CD4-positive, alpha-beta T cell treated with Interleukin-17A for 4 hours (primary cell): ENCODE measurements at regions not wholly inside any gene's neighbourhood (a gene's known extent, or its start where the extent isn't known, plus 50 kb on each side); places are given as distances from the start of the nearest gene placed in this dataset.
"Not testable (repeated sequence)": the region's sequence is repeated elsewhere in the genome, so short reads cannot be mapped to it uniquely, and the experiment has no call there.

Experiments used
- DNase-seq: peaks from one replicate; pipeline ENCODE4 v3.0.0-alpha.2; 2020; ENCODE audit warnings: mixed read lengths

DNA sequence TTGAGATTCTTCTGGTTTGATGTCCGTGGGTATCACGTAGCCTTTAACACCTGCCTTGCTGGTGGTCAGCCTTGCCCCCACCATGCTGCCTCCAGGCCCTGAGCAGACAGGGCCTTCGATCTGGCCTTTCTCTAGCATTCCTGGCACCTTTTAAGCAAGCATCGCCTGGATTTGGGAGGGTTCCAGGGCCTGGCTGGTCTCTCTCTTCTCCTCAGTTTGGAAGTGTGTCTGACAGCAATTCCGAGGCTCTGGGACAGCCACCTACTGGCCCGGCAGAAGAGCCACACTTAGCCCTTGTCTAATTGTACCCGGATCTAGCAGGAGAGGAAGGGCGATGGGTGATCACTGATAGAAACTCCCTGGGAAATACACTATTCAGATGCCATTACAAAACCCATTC lies 441.3 kb upstream of the MKI67 start:
- no peak for DNase-seq

DNA sequence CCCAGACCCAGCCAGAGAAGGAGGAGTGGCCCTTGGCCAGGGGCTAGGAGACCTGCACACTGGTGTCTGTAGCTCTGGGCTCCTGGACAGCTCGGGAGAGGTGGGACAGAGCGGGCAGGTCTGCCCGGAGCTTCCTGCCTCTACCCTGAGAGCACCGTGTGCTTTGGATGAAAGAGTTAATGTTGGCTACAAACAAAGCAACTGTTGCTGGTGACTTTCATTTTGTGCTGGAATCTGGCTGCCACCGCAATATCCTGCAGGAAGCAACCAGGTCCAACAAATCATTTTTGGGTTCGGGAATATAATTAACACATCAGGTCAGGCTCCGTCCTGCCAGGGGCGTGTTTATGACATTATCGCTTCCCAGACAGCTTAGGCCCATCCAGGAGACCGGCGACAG lies 441.8 kb upstream of the MKI67 start:
- DNase-seq, result no peak

DNA sequence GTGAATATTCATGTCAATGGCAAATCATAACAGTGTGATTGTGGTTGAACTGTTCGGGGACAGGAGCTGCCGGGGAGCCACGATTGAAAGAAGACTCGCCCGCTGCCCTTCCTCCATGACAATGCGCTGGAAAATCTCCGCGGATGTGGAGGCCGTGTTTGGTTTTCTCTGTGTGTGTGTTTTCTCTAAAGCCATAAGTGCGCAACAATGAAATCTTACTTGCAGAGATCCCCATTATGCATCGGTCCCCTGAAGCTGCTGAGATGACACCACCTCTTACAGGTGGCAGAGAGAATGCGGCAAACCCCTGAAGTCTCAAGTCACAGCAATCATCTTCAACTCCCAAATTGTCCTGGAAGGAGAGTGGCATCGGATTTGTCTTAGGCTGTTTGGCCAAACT lies 442.3 kb upstream of the MKI67 start:
- DNase-seq, result no peak

DNA sequence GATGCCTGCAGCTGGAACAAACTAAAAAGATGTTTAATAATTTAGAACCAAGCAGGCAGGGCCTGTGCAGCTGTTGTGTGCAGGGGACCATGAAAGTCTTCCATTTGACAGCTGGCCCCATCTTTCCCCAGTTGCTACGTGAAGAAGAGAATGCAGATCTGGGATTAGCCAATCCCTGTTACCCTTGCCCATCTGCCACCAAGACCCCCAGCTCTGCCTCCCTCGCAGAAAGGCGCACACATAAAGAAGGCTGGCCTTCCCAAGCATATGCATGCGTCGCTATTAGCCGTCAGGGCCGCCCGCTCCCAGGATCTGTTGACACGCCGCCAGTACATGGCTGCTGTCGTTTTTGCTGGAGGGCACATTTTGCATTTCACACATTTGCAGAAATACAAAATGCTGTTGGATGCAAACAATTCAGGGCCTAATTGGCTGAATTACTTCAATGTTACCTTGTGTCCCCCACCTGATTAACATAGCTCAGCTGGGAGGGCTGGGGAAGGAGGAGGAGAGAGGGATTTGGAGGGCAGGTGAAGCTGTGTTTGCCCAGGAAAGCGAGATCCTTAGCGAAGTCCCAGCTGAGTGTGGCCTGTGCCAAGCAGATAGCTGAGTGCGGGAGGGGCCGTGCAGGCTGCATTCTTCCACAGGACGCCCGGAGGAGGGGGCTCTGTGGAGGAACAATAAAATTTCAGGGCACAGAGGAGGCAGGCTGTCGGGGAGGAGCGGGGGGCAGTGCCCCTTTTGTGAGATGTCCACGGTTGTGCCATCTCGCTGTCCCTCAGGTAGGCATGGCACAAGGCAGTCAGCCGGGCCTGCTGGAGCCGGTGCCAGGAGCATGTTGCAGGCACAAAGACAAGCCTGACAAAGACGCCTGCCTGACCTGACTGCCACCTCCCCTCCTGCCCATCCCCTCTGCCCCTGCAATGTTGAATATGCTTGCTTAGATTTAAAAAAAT lies 443.0 kb upstream of the MKI67 start:
- DNase-seq, result no peak

DNA sequence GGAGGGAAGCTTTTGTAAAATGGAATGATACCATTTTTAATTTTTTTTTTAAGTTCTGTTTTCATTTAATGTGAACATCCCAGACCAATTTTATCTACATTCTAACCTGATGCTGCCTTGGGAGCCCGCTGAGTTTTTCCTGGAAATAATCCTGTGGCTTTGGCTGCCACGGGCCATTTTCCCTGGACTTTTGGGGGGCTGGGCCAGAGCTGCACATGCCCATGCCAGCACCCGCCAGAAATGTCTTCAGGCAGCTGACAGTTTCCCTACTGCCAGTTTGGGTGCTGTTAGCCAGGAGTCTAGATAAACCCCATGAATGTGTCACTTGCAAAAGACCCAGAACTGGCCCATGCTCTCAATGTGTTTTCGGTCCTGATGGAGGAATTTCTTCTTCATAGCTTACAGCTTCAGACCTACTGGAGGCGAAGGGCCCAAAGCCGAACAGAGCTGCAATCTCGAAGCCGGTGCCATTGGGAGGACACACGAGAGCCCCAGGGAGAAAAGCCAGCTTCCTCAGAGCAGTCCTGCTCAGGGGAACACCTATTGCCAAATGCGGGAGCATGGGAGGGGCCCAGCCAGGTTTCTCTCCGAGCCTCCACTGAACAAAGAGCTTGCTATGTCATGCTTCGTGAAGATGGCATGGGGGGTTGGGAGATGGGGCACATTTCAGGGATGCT lies 444.2 kb upstream of the MKI67 start:
- DNase-seq, result no peak

DNA sequence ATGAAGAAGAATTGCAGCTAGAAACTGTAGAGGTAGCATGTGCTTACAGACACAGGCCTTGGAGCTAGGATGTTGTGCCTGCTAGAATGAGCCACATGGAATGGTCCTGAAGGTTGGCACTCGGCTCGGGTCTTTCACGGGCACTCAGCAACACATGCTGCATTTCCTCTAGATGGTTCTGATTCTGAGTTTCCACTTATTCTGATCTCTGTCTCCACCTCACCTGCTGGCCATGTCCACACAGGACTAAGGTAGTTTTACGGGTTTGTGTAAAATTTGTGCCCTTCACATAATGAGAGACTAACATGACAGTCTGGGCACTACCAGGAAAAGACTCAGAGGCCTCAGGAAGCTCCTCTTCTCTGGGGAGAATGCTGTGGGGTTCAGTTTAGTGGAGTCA lies 444.8 kb upstream of the MKI67 start:
- no peak for DNase-seq

DNA sequence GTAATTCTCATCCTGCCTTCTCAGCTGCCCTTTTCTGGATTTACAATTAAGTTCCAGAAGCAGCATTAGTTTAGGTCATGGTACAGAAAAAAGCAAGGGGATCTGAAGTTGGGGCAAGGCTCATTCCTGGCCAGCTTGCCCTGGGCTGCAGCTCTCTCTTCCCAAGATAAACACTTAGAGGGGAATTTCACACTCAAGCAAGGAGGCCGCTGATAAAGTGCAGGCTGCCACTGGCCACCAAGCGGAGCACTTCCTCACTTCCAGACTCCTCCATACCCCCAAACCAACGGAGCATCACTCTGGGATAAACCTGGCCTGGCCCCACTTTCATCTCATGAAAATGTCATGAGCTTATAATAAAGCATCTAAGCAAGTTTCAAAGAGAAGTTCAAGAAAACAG lies 445.5 kb upstream of the MKI67 start:
- no peak for DNase-seq

DNA sequence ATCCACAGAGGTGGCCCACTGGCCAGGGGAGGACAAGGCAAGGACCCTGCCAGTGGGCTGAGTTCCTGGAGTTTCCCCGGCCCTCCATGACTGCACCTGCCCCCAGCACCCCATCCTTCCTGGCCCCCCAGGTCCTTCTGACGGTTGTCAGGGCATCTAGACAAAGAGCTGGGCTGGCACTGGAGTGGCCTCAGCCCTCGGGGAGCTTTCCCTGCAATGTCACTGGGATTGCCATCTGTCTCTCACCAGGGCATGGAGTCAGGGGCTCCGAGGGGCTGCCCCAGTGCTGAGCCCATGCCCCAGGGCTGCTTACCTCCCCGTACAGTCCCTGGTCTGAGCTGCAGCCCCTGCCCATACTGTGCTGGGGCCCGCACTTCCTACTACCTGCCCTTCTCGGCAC lies 446.5 kb upstream of the MKI67 start:
- no peak for DNase-seq

DNA sequence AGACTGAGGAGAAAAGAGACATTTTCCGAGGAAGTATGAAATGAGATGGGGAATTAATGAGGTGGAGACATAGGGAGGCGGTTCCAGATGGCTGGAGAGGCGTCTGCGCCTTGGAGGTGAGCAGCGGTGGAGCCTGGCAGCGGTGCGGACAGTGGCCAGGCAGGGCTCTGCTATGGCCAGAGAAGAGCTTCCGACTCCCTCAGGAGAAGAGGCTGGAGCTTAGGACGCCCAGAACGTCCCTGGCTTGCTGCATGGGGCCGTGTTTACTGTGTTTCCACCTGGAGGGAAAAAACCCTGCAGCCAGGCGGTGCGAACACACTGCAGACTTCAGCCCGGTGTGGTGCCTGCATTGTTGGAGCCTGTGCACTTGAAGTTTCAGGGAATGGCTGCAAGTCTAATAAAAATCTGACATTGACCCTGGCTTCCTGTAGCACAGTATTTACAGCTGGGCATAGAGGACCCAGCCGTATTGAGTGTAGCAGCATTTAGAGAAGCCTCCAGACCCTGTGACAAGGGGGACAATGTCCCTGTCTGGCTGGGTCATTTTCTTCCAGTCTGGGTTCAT lies 447.1 kb upstream of the MKI67 start:
- no peak for DNase-seq

DNA sequence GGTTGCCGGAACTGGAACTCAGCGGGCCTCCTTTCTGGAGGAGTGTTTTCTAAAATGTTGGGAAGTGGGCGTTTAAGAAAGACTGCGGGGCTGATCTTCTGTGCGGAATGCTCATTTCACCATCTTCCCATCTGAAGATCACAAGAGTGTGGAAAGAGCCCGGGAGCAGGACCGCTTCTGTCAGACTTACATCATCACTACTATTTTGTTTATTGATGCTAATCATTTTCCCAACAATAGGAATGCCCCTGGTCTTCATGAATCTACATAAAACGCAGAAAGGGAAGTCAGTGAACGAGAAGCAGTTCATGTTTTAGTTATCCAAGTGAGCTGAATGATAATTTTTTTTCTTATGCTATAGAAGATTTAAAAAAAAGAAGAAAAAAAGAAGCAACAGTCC lies 447.8 kb upstream of the MKI67 start:
- no peak for DNase-seq

DNA sequence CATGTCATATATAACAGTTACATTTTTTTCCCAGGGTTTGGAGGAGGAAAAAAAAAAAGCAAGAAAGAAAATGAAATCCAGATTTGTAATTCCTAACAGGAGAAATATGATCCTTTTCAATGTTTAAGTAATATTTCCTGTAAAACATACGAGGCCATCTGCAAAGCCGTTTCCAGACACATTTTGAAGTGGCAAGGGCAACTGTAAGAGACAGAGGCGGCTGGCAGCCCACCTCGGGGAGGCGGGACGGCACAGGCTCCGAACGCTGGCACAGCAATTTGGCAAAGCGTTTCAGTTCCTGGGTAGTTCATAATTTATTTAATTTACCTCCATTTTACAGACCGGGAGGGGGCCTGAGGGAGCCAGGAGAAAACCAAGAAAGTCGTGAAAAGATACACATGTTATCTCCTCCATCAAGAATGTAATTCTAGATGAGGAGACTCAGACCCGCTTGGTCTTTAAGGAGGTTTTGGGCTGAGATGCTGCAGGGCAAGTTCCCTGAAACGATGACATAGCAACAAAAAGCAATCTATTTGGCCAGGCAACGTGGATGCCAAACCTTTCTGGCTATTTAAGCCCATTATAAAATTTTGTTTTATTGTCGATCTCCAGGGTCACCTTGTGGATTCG lies 448.5 kb upstream of the MKI67 start:
- no peak for DNase-seq

DNA sequence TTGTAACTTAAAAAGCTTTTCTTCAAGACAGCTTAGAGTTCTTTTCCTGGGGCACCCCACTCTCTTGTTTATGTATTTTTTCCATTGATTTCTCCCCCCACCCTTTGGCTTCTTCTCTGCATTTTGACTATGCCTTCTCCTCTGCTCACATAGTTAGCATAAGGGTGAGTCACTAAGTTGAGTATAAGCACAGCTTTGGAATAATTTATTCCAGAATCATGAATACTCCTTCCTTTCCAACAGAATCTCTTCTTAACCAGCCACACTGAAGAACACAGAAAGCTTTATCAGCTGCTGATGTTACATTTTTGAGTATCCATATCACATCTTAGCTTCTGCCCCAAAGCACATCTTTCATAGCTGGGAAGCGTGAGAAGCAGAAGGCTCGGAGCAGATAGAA lies 449.5 kb upstream of the MKI67 start:
- DNase-seq, result no peak

DNA sequence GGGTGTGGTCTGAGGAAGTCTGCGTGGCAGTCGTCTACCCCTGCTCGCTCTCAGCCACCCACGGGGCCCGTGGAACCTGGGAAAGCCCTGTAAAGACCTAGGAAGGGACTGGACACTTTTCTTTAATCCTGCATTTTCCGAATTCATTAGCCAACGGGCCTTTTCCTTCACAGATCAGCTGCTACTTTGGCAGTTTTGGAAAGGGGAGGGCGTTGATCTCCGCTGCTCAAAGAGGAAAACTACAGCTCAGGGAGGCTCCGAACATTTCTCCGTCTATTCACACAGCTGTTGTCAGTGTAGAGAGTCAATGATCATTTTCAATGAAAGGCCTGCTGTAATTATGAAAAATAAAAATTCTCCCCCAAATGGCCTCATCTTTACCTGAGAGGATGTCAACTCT lies 450.1 kb upstream of the MKI67 start:
- no peak for DNase-seq

DNA sequence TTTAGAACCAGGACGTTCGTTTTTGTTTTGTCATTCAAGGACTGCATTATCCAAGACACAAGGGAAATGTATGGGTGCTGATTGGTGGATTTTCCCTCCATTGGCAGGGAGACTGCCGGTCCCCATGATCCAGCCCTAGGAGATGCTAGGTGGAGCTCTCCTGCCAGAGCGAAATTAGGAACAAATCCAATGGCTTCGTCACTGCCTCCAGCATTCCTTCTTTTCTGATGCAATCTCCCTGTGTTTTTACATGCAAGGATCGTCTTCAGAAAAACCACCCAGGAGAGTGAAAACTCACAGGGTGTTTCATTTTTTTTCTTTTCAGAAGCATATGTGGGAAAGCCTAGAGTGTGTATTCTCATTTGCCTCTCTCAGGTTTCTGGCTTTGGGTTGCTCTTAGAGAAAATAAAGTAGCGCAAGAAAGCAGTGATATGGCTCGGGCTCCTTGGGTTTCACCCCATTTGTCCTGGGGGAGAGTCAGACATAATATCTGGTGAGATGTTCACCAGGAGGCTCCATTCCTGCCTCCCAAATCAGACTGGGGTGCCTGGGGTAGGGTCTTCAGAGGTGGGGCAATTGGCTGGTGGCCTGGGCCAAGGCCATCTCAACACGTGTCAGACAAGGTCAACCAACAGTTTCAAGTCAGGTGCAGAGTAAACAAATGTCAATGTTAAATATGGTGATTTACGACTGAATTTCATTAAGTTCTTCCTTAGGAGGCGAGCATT lies 450.9 kb upstream of the MKI67 start:
- DNase-seq, result no peak

DNA sequence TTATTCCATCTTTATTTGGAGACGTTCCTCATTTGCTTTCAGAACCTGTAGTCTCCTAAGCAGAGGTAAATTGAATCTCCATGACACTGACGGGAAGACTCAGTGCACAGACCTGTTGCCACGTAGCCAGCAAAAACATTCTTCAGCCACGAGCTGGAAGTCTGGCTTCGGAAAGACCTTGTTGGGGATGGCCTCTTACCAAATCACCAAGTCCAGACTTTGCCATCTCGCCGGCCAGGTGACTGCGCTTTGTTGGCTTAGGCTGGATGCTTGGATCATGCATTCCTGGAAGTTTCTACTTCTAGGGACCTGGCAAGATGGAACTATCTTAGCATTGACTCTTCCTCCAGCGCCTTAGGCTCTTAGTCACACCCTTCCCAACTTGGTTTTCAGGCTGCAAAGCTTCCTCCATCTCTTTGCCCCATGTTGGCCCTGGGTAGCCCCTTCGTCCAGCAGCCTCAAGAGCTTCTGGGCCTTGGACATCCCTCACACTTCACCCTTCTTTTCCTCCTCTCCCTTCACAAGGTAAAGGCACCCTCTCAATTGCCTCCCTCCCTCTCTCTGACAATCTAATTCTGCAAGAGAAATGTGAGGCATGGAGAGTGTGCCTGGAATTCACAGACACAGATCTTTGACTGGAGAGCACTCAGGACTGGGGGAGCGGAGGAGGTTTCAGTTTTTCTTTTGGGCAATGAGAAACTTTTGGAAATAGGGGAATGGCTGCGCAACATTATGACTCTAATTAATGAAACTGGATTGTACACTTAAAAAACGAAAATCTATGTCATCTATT lies 451.9 kb upstream of the MKI67 start:
- no peak for DNase-seq

DNA sequence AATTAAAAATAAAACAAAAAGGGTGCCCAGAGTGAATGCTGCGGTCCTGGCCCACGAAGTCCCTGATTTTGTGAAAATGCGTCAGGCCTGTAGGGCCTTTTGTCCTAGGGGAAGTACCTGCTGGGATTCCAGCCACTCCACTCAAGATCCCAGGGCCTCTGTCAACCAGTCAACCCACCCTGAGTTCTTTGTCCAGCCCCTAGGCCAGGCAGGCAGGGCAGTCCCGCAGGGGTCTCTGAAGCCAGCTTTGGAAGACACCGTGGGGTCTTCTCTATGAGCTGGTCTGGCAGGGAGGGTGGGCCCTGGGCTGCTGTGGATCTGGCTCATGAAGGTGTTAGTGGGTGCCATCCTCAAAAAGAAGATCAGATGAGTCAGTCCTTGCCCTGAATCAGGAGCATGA lies 452.5 kb upstream of the MKI67 start:
- DNase-seq, result no peak

DNA sequence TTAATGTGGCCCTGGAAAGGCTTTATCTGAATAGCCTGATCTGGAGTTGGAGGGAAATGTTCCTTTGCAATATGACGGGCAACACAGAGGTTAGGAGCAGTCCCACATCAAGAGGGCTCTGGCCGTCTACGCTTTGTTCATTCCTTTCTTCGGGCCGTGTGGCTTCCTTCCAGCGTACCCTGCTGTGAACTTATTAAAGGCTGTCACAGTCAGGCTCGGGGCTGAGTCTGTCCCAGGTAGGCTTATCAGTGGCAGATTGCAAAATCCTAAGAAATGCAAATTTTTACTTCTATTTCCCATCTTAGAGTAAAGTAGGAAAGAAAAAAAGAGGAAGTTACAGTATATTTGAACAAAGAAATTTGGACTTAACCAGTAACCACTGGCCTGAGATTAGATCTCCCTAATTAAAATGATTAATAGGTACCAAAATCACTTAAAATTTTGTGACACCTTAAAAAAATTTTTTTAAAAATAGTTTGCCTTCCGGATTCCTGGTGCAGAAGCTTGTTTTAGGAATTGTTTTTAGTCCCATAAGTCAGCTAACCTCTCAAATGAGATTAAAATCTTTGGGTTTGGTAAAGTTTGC lies 453.1 kb upstream of the MKI67 start:
- DNase-seq, result no peak

DNA sequence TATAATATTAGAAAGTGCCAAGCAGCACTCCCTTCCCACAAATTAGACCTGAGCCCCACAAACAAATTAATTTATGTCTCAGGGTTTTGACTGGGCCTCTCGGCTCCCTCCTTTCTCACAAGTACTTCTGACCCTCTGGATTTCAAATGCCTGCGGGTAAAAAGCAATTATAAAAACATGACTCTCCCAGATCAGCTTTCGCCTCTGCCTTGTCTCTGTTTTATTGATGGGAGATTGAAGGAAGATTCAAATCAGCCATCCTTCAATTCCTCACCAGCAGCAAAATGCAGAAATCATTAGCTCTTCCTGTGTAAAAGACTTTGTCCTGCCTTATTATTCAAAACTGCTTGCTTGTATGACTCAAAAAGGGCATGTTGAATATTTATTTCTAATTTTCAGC lies 453.7 kb upstream of the MKI67 start:
- no peak for DNase-seq

DNA sequence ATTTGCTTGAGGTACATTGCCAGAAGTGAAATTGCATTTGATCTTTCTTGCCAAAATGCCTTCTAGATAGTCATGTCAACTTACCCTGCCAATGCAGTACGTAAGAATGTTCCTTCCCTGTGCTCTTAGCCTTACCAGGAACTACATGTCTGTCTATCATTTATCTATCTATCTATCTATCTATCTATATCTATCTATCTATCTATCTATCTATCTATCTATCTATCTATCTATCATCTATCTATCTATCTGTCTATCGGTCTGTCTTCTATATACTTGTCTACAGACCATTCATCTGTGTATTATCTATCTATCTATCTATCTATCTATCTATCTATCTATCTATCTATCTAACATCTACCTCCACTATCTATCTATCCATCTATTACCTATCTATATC lies 456.9 kb upstream of the MKI67 start:
- not testable (repeated sequence) for DNase-seq

DNA sequence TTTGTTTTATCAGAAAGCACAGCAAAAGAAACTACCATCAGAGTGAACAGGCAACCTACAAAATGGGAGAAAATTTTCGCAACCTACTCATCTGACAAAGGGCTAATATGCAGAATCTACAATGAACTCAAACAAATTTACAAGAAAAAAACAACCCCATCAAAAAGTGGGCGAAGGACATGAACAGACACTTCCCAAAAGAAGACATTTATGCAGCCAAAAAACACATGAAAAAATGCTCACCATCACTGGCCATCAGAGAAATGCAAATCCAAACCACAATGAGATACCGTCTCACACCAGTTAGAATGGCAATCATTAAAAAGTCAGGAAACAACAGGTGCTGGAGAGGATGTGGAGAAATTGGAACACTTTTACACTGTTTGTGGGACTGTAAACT lies 460.4 kb upstream of the MKI67 start:
- not testable (repeated sequence) for DNase-seq

DNA sequence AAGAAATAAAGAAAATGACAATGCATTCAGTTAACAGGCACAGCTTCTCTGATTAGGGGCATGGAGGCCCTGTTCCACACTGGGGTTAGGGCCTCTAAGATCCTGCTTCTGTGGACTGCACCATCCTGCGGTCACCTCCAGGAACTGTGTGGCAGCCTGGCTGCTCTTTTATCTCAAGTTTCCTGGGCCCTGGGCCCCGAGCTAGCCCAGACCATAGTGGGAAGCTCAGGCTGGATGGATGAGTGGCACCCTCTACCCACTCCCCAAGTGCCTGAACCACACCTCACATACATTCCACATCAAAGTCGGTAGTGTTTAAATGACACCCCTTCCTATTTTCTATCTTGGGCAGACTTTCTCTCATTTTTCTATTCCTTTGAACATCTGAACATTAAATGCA lies 461.5 kb upstream of the MKI67 start:
- DNase-seq, result no peak

DNA sequence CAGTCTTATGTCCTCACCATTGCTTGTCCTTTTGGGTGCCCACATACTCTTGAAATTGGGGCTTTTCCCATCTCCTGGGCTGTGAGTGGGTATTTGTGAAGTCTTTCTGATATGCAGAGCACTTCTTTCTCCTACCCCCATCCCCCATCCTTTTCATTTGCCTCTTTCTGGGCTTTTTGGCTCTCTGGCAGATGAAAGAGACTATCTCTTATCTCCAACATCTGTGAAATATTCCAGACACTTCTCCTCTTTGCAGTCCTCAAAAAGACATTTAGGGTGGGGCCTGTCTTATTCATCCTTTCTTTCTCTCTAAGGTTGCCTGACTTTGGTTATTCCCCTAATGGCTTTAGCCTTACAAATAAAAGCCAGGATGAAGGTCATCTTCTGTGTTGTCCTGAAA lies 462.2 kb upstream of the MKI67 start:
- DNase-seq, result no peak
